Vagina (tissue), 2 donors: ENCODE measurements at regions not wholly inside any gene's neighbourhood (a gene's known extent, or its start where the extent isn't known, plus 50 kb on each side); places are given as distances from the start of the nearest gene placed in this dataset.

ENCODE experiments used
- DNase-seq, 2 donors: peaks; one replicate each; pipeline ENCODE4 v3.0.0-alpha.2; 2017; ENCODE audit errors: extremely low spot score in 2 of 2
- H3K27ac ChIP-seq: fragments of 200-600 bp; sonication (generic); one replicate; pipeline ENCODE4 v1.5.1; 2019
- H3K27me3 ChIP-seq: fragments of 200-600 bp; sonication (generic); one replicate; pipeline ENCODE4 v1.5.1; 2019
- H3K36me3 ChIP-seq, 2 donors: fragments of 200-600 bp; sonication (generic); one replicate each; pipeline ENCODE4 v1.5.1; 2017 to 2019
- H3K4me1 ChIP-seq: fragments of 200-600 bp; sonication (generic); one replicate; pipeline ENCODE4 v1.5.1; 2019
- H3K4me3 ChIP-seq, 2 donors: fragments of 200-600 bp; sonication (generic); 1 replicate in 1 of 2; 2 replicates in 1 of 2; pipeline ENCODE4 v1.5.1; 2016 to 2019
- H3K9me3 ChIP-seq: fragments of 200-600 bp; sonication (generic); one replicate; pipeline ENCODE4 v1.5.1; 2019
- POLR2A ChIP-seq, 2 donors: fragments of 450-650 bp; IDR thresholded peaks; one replicate each; pipeline ENCODE4 v1.6.1; 2017; ENCODE audit warnings: antibody characterized with exemption in 2 of 2, mild to moderate bottlenecking in 2 of 2, moderate library complexity in 2 of 2
- POLR2AphosphoS5 ChIP-seq, 2 donors: sonication (generic); formaldehyde crosslinking; IDR thresholded peaks; one replicate each; pipeline ENCODE4 v1.9.0; 2017; ENCODE audit warnings: antibody characterized with exemption in 2 of 2, mild to moderate bottlenecking in 2 of 2, low read depth in 1 of 2; ENCODE audit not compliant: insufficient read depth in 1 of 2
- intact Hi-C: fragments of 100-400 bp; cut with DNase I; formaldehyde crosslinking; loops from one replicate; pipeline ENCODE4 v1.15.1; 2023
- TF ChIP-seq, protein P1 (sequence below), 3 experiments: fragments of 450-650 bp in 2 of 3; fragments of 200-600 bp in 1 of 3; sonication (generic) in 1 of 3; IDR thresholded peaks; one replicate each; pipeline ENCODE4 v1.5.1; 2017 to 2019; ENCODE audit warnings: antibody characterized with exemption in 3 of 3, mild to moderate bottlenecking in 2 of 3, moderate library complexity in 2 of 3

GRCh38 chr2:30372826-30373225 is 74.2 kb upstream of the LCLAT1 start:
- no peaks in the 10 kb centered on the region for H3K36me3 ChIP-seq
- H3K9me3 ChIP-seq: no peaks in the 10 kb centered on the region
- H3K27me3 ChIP-seq: no peaks in the 10 kb centered on the region
- DNase-seq: no peak
- H3K27ac ChIP-seq: peak overlapping the region; percentile 56
- intact Hi-C loops: no loop called here
- TF ChIP-seq POLR2A (IDR thresholded peaks at IDR 0.05) (no peak), POLR2AphosphoS5 (IDR thresholded peaks at IDR 0.05; ENCODE audit: insufficient read depth in 1 of 2, low read depth in 1 of 2) (no peak)
- TF ChIP-seq, protein P1, sequence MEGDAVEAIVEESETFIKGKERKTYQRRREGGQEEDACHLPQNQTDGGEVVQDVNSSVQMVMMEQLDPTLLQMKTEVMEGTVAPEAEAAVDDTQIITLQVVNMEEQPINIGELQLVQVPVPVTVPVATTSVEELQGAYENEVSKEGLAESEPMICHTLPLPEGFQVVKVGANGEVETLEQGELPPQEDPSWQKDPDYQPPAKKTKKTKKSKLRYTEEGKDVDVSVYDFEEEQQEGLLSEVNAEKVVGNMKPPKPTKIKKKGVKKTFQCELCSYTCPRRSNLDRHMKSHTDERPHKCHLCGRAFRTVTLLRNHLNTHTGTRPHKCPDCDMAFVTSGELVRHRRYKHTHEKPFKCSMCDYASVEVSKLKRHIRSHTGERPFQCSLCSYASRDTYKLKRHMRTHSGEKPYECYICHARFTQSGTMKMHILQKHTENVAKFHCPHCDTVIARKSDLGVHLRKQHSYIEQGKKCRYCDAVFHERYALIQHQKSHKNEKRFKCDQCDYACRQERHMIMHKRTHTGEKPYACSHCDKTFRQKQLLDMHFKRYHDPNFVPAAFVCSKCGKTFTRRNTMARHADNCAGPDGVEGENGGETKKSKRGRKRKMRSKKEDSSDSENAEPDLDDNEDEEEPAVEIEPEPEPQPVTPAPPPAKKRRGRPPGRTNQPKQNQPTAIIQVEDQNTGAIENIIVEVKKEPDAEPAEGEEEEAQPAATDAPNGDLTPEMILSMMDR (IDR thresholded peaks at IDR 0.05): no peak
- no peak overlapping the region for H3K4me3 ChIP-seq
- peaks cover 35% of the 10 kb centered on the region for H3K4me1 ChIP-seq

DNA sequence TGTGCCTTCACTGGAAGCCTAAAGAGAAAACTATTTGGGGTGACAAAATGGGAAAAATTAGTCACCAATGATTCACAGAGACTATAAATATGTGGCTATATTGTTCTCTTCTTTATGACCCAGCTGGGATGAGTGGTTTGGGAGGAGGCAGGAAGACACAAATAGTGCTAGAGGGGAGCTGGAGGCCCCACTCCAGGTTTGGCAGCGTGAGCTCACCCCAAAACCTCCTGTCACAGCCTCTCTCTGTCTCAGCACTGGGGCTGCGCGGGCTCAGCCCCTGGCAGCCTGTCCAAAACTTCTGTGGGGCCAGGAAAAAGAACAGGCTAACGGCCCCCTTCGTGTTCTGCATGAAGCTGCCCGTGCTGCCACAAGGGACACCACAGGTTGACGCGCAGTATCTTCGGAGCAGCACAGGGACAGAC is 73.2 kb upstream of the LCLAT1 start:
- peak in 1 of 2 donors; percentile 16 for TF ChIP-seq POLR2AphosphoS5 (IDR thresholded peaks at IDR 0.05; ENCODE audit: insufficient read depth in 1 of 2, low read depth in 1 of 2)
- TF ChIP-seq, protein P1 (IDR thresholded peaks at IDR 0.05): no peak
- no peak for TF ChIP-seq POLR2A (IDR thresholded peaks at IDR 0.05)
- intact Hi-C loops: no loop called here
- Histone ChIP-seq H3K4me1 (peaks cover 35% of the 10 kb centered on the region), H3K9me3 (no peaks in the 10 kb centered on the region), H3K27me3 (no peaks in the 10 kb centered on the region), H3K36me3 (no peaks in the 10 kb centered on the region), H3K4me3 (no peak overlapping the region), H3K27ac (peak overlapping the region; percentile 56)
- no peak for DNase-seq

GRCh38 chr2:30374380-30374779 is 72.7 kb upstream of the LCLAT1 start:
- no peaks in the 10 kb centered on the region for H3K36me3 ChIP-seq
- H3K4me3 ChIP-seq: no peak overlapping the region
- H3K27ac ChIP-seq: no peak overlapping the region
- H3K27me3 ChIP-seq: no peaks in the 10 kb centered on the region
- peaks cover 35% of the 10 kb centered on the region for H3K4me1 ChIP-seq
- H3K9me3 ChIP-seq: no peaks in the 10 kb centered on the region
- intact Hi-C loops: no loop called here
- no peak for TF ChIP-seq POLR2A (IDR thresholded peaks at IDR 0.05)
- TF ChIP-seq, protein P1 (IDR thresholded peaks at IDR 0.05): no peak
- TF ChIP-seq POLR2AphosphoS5 (IDR thresholded peaks at IDR 0.05; ENCODE audit: insufficient read depth in 1 of 2, low read depth in 1 of 2): no peak
- DNase-seq: no peak

DNA sequence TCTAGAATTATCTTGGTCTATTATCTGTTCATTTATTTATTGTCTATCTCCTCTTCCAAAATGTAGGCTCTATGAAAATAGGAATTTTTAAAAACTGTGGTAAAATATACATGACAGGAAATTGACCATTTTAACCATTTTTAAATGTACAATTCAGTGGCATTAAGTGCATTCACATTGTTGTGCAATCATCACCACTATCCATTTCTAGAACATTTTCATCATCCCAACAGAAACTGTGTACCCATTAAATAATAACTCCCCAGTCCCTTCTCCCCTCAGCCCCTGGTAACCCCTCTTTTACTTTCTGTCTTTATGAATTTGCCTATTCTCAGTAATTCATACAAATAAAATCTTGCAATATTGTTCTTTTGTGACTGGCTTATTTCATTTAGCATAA is 71.1 kb upstream of the LCLAT1 start:
- Histone ChIP-seq H3K27ac (no peak overlapping the region), H3K4me3 (no peak overlapping the region), H3K27me3 (no peaks in the 10 kb centered on the region), H3K9me3 (no peaks in the 10 kb centered on the region), H3K4me1 (peaks cover 33% of the 10 kb centered on the region), H3K36me3 (no peaks in the 10 kb centered on the region)
- intact Hi-C loops: no loop called here
- TF ChIP-seq POLR2AphosphoS5 (IDR thresholded peaks at IDR 0.05; ENCODE audit: insufficient read depth in 1 of 2, low read depth in 1 of 2) (no peak), POLR2A (IDR thresholded peaks at IDR 0.05) (no peak)
- TF ChIP-seq, protein P1 (IDR thresholded peaks at IDR 0.05): no peak
- no peak for DNase-seq

GRCh38 chr2:30379481-30379880 is 67.6 kb upstream of the LCLAT1 start:
- H3K36me3 ChIP-seq: no peaks in the 10 kb centered on the region
- no peak overlapping the region for H3K27ac ChIP-seq
- no peaks in the 10 kb centered on the region for H3K9me3 ChIP-seq
- H3K4me1 ChIP-seq: no peaks in the 10 kb centered on the region
- TF ChIP-seq POLR2AphosphoS5 (IDR thresholded peaks at IDR 0.05; ENCODE audit: insufficient read depth in 1 of 2, low read depth in 1 of 2) (no peak), POLR2A (IDR thresholded peaks at IDR 0.05) (no peak)
- TF ChIP-seq, protein P1 (IDR thresholded peaks at IDR 0.05): no peak
- DNase-seq: no peak
- intact Hi-C loops: no loop called here
- H3K4me3 ChIP-seq: no peak overlapping the region
- H3K27me3 ChIP-seq: no peaks in the 10 kb centered on the region
